ENCODE measurements at regions not wholly inside any gene's neighbourhood (a gene's known extent, or its start where the extent isn't known, plus 50 kb on each side); places are given as distances from the start of the nearest gene placed in this dataset.
"Not testable (repeated sequence)": the region's sequence is repeated elsewhere in the genome, so short reads cannot be mapped to it uniquely, and the experiment has no call there.

DNA sequence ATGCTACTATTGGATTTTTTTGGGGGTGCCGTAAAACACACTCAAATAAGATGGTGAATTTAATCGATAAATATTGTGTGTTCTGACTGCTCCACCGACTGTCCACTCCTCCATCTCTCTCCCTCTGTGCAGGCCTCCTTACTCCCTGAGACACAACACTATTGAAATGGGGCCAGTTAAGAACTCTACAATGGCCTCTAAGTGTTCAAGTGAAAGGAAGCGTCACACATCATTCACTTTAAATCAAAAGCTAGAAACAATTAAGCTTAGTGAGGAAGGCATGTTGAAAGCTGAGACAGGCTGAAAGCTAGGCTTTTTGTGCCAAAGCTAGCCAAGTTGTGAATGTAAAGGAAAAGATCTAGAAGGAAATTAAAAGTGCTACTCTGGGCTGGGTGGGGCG lies 156.7 kb downstream of the CTTN start:
- TF ChIP-seq POLR2A (IDR thresholded peaks at IDR 0.05) (no peak), EP300 (IDR thresholded peaks at IDR 0.05) (no peak)
- TF ChIP-seq, protein P1, sequence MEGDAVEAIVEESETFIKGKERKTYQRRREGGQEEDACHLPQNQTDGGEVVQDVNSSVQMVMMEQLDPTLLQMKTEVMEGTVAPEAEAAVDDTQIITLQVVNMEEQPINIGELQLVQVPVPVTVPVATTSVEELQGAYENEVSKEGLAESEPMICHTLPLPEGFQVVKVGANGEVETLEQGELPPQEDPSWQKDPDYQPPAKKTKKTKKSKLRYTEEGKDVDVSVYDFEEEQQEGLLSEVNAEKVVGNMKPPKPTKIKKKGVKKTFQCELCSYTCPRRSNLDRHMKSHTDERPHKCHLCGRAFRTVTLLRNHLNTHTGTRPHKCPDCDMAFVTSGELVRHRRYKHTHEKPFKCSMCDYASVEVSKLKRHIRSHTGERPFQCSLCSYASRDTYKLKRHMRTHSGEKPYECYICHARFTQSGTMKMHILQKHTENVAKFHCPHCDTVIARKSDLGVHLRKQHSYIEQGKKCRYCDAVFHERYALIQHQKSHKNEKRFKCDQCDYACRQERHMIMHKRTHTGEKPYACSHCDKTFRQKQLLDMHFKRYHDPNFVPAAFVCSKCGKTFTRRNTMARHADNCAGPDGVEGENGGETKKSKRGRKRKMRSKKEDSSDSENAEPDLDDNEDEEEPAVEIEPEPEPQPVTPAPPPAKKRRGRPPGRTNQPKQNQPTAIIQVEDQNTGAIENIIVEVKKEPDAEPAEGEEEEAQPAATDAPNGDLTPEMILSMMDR (IDR thresholded peaks at IDR 0.05): no peak
- H3K27me3 ChIP-seq: no peaks in the 10 kb centered on the region
- WGBS, 2 donors: 72 to 79% methylated on average over 5 of the region's 5 CpGs
- no peak overlapping the region for H3K27ac ChIP-seq
- DNase-seq (ENCODE audit: low spot score in 2 of 2): no peak
- H3K4me1 ChIP-seq: no peaks in the 10 kb centered on the region
- no peak overlapping the region for H3K4me3 ChIP-seq
- no peaks in the 10 kb centered on the region for H3K9me3 ChIP-seq
- no peaks in the 10 kb centered on the region for H3K36me3 ChIP-seq

DNA sequence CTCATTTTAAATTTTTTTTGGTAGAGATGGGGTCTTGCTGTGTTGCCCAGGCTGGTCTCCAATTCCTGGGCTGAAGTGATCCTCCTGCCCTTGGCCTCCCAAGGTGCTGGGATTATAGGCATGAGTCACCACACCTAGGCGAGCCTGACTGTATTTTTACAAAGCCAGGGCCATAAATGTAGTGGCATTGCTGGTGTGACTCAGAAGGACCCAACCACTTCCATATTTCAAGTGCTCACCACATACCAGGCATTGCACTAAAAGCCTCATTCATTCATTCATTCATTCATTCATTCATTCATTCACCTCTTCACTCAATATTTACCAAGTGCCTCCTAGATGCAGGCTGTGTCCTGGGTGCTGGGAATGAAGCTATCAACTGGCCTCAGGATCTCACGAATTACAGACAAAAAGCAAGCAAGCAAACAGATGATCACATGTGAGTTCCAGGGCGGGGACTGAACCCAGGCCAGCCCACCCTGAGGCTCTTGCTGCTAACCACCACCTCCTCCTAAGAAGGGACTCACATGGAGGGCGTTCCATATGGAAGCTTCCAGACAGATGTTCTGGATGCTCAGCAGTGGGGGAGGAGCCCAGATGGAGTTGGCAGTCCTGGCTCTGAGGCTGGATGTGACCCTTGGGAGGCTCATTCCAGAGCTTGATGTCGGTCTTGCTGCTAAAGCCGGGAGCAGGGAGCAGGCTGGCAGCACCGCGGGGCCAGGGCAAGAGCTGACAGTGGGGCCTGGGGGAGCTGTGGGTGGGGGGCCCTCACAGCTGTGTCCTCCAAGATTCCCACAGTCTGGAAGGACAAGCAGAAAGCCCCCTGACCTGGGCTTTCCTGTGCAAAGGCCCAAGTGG lies 158.8 kb downstream of the CTTN start:
- Histone ChIP-seq H3K4me1 (no peaks in the 10 kb centered on the region), H3K4me3 (no peak overlapping the region), H3K9me3 (no peaks in the 10 kb centered on the region), H3K36me3 (no peaks in the 10 kb centered on the region), H3K27ac (no peak overlapping the region), H3K27me3 (no peaks in the 10 kb centered on the region)
- DNase-seq (ENCODE audit: low spot score in 2 of 2): no peak
- 60 to 65% methylated on average over 8 of the region's 8 CpGs for WGBS, 2 donors
- TF ChIP-seq, protein P1 (IDR thresholded peaks at IDR 0.05): no peak
- TF ChIP-seq POLR2A (IDR thresholded peaks at IDR 0.05): no peak
- TF ChIP-seq EP300 (IDR thresholded peaks at IDR 0.05): no peak

DNA sequence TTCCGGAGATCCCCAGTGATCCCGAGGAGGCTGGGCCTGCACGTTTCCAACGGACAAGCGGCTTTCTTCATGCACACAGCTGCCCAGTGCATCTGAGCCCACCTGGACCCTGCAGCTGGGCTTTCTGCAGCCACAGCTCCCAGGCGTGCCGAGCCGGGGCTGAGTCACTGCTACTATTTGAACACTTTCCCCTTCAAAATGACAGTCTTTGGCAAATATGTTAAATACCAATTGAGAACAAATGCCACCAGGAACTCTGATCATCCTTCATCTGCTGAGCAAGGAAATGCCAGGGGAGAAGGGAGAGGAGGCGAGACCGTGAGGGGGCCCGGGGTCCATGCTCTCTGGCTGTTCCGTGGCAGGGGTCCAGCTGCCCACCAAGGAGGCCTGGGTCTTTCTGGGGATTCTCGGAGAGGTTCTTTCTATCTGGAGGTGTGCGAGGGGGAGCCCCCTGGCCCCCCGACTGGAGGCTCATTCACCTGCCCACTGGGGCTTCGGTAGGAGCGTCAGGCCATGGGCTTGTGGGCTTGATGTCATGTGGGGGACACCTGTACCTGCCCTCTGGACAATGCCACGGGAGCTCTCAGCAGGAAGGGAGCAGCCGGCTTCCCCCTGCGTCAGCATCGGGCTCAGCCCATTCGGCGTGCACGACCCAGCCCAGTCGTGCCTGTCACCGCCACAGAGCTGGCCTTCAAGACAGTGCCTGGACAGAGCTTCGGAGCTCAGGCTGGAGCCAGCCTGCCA lies 159.6 kb downstream of the CTTN start:
- WGBS, 2 donors: 82 to 86% methylated on average over 22 to 27 of the region's 27 CpGs
- no peaks in the 10 kb centered on the region for H3K36me3 ChIP-seq
- DNase-seq (ENCODE audit: low spot score in 2 of 2): no peak

DNA sequence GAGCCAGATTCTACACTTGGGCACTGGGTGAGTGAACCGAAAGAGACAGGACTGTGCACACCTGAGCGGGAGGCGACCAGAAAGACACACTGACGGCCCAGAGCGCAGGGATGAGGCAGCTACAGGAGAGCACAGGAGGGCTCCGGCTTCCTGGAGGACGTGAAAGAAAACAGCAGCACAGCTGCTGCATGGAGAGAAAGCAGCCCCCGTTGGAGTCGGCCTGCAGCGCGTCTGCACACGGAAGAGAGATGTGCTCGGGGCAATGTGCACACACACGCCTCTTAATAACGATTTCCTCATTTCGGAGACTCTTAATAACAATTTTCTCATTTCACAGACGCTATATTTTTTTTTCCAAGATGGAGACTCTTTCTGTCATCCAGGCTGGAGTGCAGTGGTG lies 160.4 kb downstream of the CTTN start:
- no peak for DNase-seq (ENCODE audit: low spot score in 2 of 2)

More for the DNA sequence above, 159.6 kb downstream of the CTTN start:
- Histone ChIP-seq H3K9me3 (no peaks in the 10 kb centered on the region), H3K4me1 (no peaks in the 10 kb centered on the region), H3K4me3 (no peak overlapping the region), H3K27ac (no peak overlapping the region), H3K27me3 (no peaks in the 10 kb centered on the region)
- TF ChIP-seq POLR2A (IDR thresholded peaks at IDR 0.05): no peak
- no peak for TF ChIP-seq EP300 (IDR thresholded peaks at IDR 0.05)
- TF ChIP-seq, protein P1 (IDR thresholded peaks at IDR 0.05): no peak

DNA sequence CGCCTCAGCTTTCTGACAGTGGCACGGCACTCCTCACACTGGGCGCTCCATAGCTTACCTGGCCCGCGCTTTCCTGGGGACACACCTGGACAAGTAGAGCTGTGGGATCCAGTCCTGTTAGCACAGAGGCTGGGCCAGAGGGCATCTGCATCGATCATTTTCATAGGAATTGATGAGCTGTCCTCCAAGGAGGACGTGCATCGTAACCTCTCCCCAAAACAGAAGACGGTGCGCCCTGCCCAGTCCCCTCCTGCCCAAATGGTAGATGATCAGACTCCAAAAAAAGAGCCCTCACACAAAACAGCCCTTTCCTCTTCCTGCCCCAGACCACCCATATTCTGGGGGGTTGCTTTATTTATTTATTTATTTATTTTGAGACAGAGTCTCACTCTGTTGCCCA lies 161.2 kb downstream of the CTTN start:
- H3K4me3 ChIP-seq: no peak overlapping the region
- H3K27ac ChIP-seq: no peak overlapping the region
- no peaks in the 10 kb centered on the region for H3K36me3 ChIP-seq
- WGBS, 2 donors: 86 to 87% methylated on average over 10 of the region's 10 CpGs
- TF ChIP-seq POLR2A (IDR thresholded peaks at IDR 0.05): no peak
- TF ChIP-seq, protein P1 (IDR thresholded peaks at IDR 0.05): no peak
- TF ChIP-seq EP300 (IDR thresholded peaks at IDR 0.05): no peak
- no peaks in the 10 kb centered on the region for H3K27me3 ChIP-seq
- H3K9me3 ChIP-seq: no peaks in the 10 kb centered on the region
- no peak for DNase-seq (ENCODE audit: low spot score in 2 of 2)
- no peaks in the 10 kb centered on the region for H3K4me1 ChIP-seq

More for the DNA sequence above, 160.4 kb downstream of the CTTN start:
- H3K36me3 ChIP-seq: no peaks in the 10 kb centered on the region
- no peak overlapping the region for H3K27ac ChIP-seq
- H3K4me1 ChIP-seq: no peaks in the 10 kb centered on the region
- TF ChIP-seq EP300 (IDR thresholded peaks at IDR 0.05) (no peak), POLR2A (IDR thresholded peaks at IDR 0.05) (no peak)
- WGBS, 2 donors: 78 to 79% methylated on average over 17 of the region's 17 CpGs
- H3K4me3 ChIP-seq: no peak overlapping the region
- no peaks in the 10 kb centered on the region for H3K9me3 ChIP-seq
- H3K27me3 ChIP-seq: no peaks in the 10 kb centered on the region

DNA sequence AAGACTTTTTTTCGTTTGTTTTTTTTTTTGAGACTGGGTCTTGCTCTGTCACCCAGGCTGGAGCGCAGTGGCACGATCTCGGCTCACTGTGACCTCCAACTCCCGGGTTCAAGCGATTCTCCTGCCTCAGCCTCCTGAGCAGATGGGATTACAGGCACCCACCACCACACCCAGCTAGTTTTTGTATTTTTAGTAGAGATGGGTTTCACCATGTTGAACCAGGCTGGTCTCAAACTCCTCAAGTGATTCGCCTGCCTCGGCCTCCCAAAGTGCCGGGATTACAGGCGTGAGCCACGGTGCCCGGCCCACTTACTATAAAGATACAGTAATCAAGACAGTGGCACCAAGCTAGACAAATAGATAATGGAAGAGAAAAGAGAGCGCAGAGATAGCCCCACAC lies 162.3 kb downstream of the CTTN start:
- H3K27ac ChIP-seq; H3K4me1 ChIP-seq; H3K36me3 ChIP-seq; H3K4me3 ChIP-seq; H3K27me3 ChIP-seq; H3K9me3 ChIP-seq; DNase-seq (ENCODE audit: low spot score in 2 of 2): not testable (repeated sequence)
- WGBS, 2 donors: 90% methylated on average over 13 of the region's 13 CpGs
